GM18861 (cell line): ENCODE measurements at regions not wholly inside any gene's neighbourhood (a gene's known extent, or its start where the extent isn't known, plus 50 kb on each side); places are given as distances from the start of the nearest gene placed in this dataset.
"Not testable (repeated sequence)": the region's sequence is repeated elsewhere in the genome, so short reads cannot be mapped to it uniquely, and the experiment has no call there.

ENCODE experiments used
- ATAC-seq: cut with Tn5 transposase; IDR thresholded peaks from one replicate; pipeline ENCODE4 v1.9.1; 2021; ENCODE audit not compliant: unreplicated experiment

GRCh38 chr2:129504646-129505045 lies 474.8 kb upstream of the RAB6C start:
- no peak for ATAC-seq

DNA sequence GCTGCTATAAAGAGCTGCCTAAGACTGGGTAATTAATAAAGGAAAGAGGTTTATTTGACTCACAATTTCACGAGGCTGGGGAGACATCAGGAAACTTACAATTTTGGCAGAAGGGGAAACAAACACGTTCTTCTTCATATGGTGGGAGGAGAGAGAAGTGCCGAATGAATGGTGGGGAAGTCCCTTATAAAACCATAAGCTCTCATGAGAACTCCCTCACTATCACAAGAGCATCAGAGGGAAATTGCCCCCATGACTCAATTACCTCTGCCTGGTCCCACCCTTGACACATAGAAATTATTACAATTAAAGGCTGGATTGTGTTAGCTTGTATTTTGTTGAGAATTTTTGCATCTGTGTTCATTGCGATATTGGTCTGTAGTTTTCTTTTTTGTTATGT lies 460.5 kb upstream of the RAB6C start:
- ATAC-seq, result no peak

- ATAC-seq, result not testable (repeated sequence)
These were observed 447.3 kb upstream of the RAB6C start for GRCh38 chr2:129532158-129532557.

DNA sequence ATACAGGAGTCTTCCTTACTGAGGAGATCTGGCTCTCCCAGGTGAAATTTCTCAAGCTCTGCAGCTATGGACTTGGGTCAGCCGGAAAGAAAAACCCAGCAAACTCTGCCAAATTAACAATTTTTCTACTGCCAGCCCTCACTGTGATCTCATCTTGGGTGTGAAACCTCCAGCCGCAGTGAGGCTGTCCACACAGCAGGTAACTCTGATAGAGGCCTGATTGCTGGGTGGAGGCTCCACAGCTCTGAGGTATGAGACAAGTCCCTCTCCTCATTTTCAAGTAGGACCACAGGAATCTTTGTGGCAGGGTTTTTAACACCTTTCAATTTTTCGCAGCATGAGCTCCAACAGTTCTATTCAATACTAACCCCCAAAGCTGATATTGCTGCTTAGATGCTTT lies 430.6 kb upstream of the RAB6C start:
- ATAC-seq, result no peak

- no peak for ATAC-seq
These were observed 428.9 kb upstream of the RAB6C start for GRCh38 chr2:129550536-129550935.

DNA sequence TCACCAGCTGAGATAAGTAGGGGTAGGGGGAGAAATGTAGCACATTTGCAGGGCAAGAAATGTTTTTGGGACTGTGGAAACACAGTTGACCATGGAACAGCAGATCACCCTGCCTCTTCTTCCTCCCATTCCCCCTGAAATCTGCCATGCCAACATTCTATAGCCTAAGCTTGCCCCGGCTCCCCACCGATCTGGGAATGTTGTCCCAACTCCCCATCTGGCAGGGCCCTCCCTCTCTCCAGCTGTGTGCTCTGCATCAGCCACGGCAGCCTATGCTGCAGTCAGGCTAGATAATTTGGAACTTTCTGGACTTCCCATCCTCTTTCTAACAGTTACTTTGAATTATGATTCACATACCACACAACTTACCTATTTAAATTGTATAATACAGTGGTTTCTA lies 425.1 kb upstream of the RAB6C start:
- ATAC-seq, result no peak

- ATAC-seq, result no peak
These were observed 420.4 kb upstream of the RAB6C start for GRCh38 chr2:129559101-129559500.

- no peak for ATAC-seq
These were observed 413.8 kb upstream of the RAB6C start for GRCh38 chr2:129565551-129566109.

GRCh38 chr2:129570812-129571211 lies 408.7 kb upstream of the RAB6C start:
- ATAC-seq, result not testable (repeated sequence)

DNA sequence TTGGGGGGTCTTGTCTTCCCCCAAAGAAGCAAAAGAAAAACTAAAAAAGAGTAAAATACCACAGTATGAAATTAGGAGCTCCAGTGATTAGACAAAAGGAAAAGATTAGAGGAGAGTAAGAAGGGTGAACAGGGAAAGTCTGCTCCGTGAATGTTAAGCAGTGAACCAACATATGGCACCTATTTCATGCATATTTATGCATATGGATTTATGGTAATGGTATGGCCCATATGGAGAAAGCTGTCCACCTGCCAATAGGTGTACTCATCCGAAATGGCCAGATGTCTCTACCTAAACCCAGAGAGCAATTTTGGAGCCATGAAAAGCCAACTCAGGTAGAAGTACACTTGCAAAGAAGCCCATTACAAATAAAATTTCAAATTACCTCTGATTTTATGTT lies 404.0 kb upstream of the RAB6C start:
- ATAC-seq, result no peak

DNA sequence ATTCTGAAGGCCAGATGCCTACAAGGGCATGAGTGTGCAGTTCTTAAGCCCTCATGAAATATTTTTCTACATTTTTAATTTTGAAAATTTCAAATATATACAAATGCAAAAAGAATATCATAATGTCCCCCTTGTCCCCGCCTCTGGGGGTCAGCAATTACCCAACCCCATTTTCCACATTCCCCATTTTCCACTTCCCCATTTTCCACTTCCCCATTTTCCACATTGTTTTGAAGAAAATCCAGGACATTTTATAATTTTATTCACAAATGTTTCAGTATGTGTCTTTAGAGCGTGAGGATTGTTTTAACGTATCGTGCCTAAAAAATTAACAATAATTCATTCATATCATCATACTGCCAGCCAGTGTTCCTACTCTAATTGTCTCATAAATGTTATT lies 403.6 kb upstream of the RAB6C start:
- no peak for ATAC-seq

GRCh38 chr2:129580001-129580400 lies 399.5 kb upstream of the RAB6C start:
- ATAC-seq, result no peak

GRCh38 chr2:129585760-129586159 lies 393.7 kb upstream of the RAB6C start:
- ATAC-seq, result no peak

DNA sequence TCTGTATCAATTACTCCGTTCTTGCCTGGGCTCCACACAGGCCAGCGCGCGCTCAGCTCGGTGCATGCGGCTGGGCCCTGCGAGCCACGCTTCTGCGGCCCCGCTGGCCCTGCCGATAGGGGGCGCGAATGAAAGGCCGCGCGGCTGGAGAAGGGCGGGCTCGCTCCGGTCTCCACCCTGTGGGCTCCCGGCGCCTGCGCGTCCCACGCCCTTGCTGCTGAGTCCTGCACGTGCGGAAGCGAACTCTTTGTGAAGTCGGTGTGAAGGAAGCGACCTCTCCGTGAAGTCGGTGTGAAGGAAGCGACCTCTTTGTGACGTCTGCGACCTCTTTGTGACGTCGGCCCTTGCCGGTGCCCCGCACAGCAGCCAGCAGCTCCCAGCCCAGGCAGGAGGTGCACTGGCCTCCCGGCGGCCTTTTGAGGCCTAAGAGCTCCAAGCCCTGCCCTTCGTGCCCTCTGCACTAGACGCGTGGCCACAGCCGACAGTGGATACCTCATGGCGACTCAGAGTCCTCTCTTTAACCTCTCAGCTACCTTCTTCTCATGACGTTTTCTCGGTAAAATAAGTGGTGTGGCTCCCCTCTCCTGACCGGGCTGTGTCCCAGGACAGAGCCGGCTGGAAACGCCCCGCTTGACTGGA lies 391.9 kb upstream of the RAB6C start:
- ATAC-seq, result no peak

GRCh38 chr2:129604560-129604959 lies 374.9 kb upstream of the RAB6C start:
- no peak for ATAC-seq

DNA sequence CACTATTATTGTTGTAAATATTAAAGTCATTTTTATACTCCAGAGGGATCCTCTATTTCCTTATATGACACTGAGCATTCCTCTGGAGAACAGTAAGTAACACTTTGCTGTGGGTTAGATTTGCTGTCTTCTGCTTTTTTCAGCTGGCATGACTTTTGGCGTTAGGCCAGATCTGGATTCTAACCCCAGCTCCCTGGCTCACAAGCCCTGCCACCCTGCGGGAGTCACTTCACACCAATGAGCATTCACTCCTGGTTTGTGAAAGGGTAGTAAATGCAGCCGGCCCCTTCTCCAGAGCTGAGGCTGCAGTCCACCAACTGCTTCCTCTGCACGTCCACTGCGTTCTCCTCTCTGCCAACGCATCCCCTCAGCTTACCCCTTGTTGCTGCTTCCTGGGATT lies 373.8 kb upstream of the RAB6C start:
- no peak for ATAC-seq

DNA sequence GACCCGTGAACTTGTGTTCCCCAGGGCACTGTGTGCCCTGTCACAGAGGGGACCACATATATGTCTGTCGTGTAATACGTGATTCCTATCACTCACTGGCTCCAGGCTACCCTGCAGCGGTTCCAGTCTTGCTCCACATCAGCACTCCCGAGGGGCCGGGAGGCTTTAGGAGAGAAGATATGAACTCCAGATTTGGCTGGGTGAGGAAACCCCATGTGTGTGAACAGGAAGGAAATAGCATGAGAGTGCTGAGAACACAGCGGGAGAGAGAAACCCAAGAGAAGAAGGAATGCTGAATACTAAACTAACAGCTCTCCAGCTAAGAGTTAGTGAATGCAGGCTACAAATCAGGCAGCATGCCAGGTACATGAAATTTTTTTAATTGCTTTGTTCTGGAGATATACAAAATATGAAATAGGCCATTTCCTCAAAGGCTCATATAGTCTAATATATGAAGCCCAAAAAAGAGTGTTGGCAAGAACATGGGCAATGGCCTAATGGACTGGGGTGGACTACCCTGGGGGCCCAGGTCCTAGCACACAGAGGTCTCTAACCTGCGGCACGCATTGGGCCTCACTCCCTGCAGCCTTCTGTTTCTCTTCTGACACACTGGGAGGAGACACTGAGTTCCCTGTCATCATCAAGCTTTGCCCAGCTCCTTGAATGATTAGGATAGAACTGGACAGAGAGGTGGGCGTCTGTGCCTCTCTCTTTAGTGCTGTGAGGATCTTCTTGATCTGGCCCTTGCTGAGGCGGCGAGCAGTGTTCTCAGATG lies 372.8 kb upstream of the RAB6C start:
- no peak for ATAC-seq

DNA sequence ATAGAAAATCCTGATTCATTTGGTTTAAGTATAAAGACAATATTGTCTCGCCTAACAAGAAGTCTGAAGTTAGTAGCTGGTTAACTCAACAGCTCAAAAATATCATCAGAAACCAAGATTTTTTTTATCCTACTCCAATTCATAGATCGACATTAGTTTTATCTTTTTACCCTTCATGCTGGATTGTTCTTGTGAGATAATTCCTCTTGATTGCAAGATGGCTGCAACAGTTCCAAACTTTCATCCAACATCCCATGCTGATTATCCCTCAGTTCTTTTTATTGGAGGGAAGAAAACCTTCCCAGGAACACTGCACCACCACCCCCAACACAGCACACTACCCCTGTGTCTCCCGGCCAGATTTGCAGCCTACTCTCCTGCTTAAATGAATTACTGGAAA lies 370.2 kb upstream of the RAB6C start:
- ATAC-seq, result no peak

- ATAC-seq, result no peak
These were observed 368.7 kb upstream of the RAB6C start for GRCh38 chr2:129610766-129611165.

DNA sequence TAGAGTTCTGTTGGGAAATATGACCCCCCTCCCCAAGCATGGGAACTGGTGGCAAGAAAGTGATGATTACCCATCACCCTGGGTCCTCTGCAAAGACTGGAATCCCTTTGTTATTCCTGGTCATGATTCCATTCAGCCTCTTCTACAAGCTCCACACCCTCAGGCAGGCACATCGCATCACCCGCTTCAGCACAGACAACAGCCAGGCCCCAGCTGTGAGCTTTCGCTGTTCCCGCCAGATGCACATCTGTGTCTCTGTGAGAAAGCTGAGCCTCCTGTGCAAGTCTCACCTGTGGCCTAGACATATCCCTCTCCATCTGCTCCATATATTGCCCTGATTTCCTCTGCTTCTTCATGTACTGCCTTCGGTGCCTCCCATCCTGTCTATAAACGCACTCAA lies 368.0 kb upstream of the RAB6C start:
- no peak for ATAC-seq

DNA sequence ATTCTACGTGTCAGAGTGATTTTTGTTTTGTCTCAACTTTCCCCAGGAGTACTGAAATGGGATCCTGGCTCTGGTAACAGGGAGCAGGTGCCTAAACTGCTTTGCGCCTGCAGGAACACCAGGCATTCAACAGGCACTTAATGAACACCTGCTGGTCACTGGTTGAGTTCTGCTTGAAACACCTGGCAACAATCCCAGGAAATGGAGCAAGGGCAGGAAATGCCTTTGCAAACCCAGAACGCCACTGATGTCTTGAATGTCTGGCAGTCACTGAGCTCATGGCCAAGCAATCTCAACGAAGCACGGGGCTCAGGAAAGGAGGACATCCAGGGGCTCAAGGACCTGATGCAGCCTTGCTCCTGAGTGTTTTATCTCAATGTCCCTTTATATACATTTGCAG lies 360.0 kb upstream of the RAB6C start:
- no peak for ATAC-seq

- no peak for ATAC-seq
These were observed 359.1 kb upstream of the RAB6C start for GRCh38 chr2:129620411-129620810.
